Activated T-helper 17 cell treated with anti-CD3 and anti-CD28 coated beads, Interleukin-2, amount 50 U/mL, for 72 hours (primary cell): ENCODE measurements at regions not wholly inside any gene's neighbourhood (a gene's known extent, or its start where the extent isn't known, plus 50 kb on each side); places are given as distances from the start of the nearest gene placed in this dataset.

ENCODE experiments used
- ATAC-seq: fragments of 150-1000 bp; cut with Tn5 transposase; replicated peaks from 2 replicates; pipeline ENCODE4 v1.10.0; 2021; ENCODE audit warnings: mild to moderate bottlenecking, moderate library complexity
- H3K27ac Mint-ChIP-seq: one replicate; pipeline ENCODE4 v1.8.0; 2022; ENCODE audit warnings: mixed read lengths
- H3K27me3 Mint-ChIP-seq: one replicate; pipeline ENCODE4 v1.8.0; 2022; ENCODE audit warnings: mixed read lengths
- H3K36me3 Mint-ChIP-seq: one replicate; pipeline ENCODE4 v1.8.0; 2022; ENCODE audit warnings: low read depth, mild to moderate bottlenecking, mixed read lengths
- H3K4me1 Mint-ChIP-seq: one replicate; pipeline ENCODE4 v1.8.0; 2022; ENCODE audit warnings: mixed read lengths
- H3K4me3 Mint-ChIP-seq: one replicate; pipeline ENCODE4 v1.8.0; 2022; ENCODE audit warnings: mild to moderate bottlenecking, mixed read lengths
- H3K9me3 Mint-ChIP-seq: one replicate; pipeline ENCODE4 v1.8.0; 2022; ENCODE audit warnings: mixed read lengths

GRCh38 chr16:51801635-51802034 lies 650.6 kb upstream of the SALL1 start:
- H3K27me3 Mint-ChIP-seq, result no peaks in the 10 kb centered on the region
- H3K36me3 Mint-ChIP-seq, result no peaks in the 10 kb centered on the region
- H3K4me1 Mint-ChIP-seq, result no peaks in the 10 kb centered on the region
- no peak overlapping the region for H3K27ac Mint-ChIP-seq
- no peak overlapping the region for H3K4me3 Mint-ChIP-seq
- ATAC-seq, result no peak
- peaks cover 4% of the 10 kb centered on the region for H3K9me3 Mint-ChIP-seq

- H3K36me3 Mint-ChIP-seq, result no peaks in the 10 kb centered on the region
- no peak for ATAC-seq
- H3K4me3 Mint-ChIP-seq, result no peak overlapping the region
- H3K27me3 Mint-ChIP-seq, result no peaks in the 10 kb centered on the region
- peaks cover 4% of the 10 kb centered on the region for H3K9me3 Mint-ChIP-seq
- no peak overlapping the region for H3K27ac Mint-ChIP-seq
- H3K4me1 Mint-ChIP-seq, result no peaks in the 10 kb centered on the region
Observed at GRCh38 chr16:51797669-51798259, 646.7 kb upstream of the SALL1 start.

GRCh38 chr16:51779240-51779639 lies 628.2 kb upstream of the SALL1 start:
- no peaks in the 10 kb centered on the region for H3K27me3 Mint-ChIP-seq
- no peaks in the 10 kb centered on the region for H3K4me1 Mint-ChIP-seq
- no peak overlapping the region for H3K4me3 Mint-ChIP-seq
- no peak overlapping the region for H3K27ac Mint-ChIP-seq
- no peak for ATAC-seq
- no peaks in the 10 kb centered on the region for H3K36me3 Mint-ChIP-seq
- peaks cover 13% of the 10 kb centered on the region for H3K9me3 Mint-ChIP-seq

- no peak for ATAC-seq
- Mint-ChIP-seq H3K4me1 (no peaks in the 10 kb centered on the region), H3K36me3 (no peaks in the 10 kb centered on the region), H3K9me3 (peaks cover 6% of the 10 kb centered on the region), H3K4me3 (no peak overlapping the region), H3K27ac (no peak overlapping the region), H3K27me3 (no peaks in the 10 kb centered on the region)
Observed at GRCh38 chr16:51773071-51773890, 622.2 kb upstream of the SALL1 start.

- no peak overlapping the region for H3K4me3 Mint-ChIP-seq
- no peaks in the 10 kb centered on the region for H3K36me3 Mint-ChIP-seq
- H3K4me1 Mint-ChIP-seq, result no peaks in the 10 kb centered on the region
- peaks cover 10% of the 10 kb centered on the region for H3K9me3 Mint-ChIP-seq
- no peak overlapping the region for H3K27ac Mint-ChIP-seq
- peaks cover 3% of the 10 kb centered on the region for H3K27me3 Mint-ChIP-seq
- ATAC-seq, result no peak
Observed at GRCh38 chr16:51766739-51767138, 615.7 kb upstream of the SALL1 start.

GRCh38 chr16:51763072-51763661 lies 612.1 kb upstream of the SALL1 start:
- H3K9me3 Mint-ChIP-seq, result peaks cover 7% of the 10 kb centered on the region
- H3K4me3 Mint-ChIP-seq, result no peak overlapping the region
- no peaks in the 10 kb centered on the region for H3K36me3 Mint-ChIP-seq
- no peak for ATAC-seq
- H3K4me1 Mint-ChIP-seq, result no peaks in the 10 kb centered on the region
- H3K27ac Mint-ChIP-seq, result no peak overlapping the region
- peaks cover 3% of the 10 kb centered on the region for H3K27me3 Mint-ChIP-seq

- Mint-ChIP-seq H3K27ac (no peak overlapping the region), H3K4me3 (no peak overlapping the region), H3K9me3 (peaks cover 7% of the 10 kb centered on the region), H3K36me3 (no peaks in the 10 kb centered on the region), H3K4me1 (no peaks in the 10 kb centered on the region), H3K27me3 (peaks cover 3% of the 10 kb centered on the region)
- ATAC-seq, result peak; percentile 47
Observed at GRCh38 chr16:51762081-51762996, 611.3 kb upstream of the SALL1 start.

- no peaks in the 10 kb centered on the region for H3K36me3 Mint-ChIP-seq
- peaks cover 3% of the 10 kb centered on the region for H3K9me3 Mint-ChIP-seq
- H3K4me1 Mint-ChIP-seq, result no peaks in the 10 kb centered on the region
- no peak overlapping the region for H3K27ac Mint-ChIP-seq
- peaks cover 3% of the 10 kb centered on the region for H3K27me3 Mint-ChIP-seq
- no peak overlapping the region for H3K4me3 Mint-ChIP-seq
- ATAC-seq, result no peak
Observed at GRCh38 chr16:51761001-51761400, 609.9 kb upstream of the SALL1 start.

GRCh38 chr16:51759999-51760398 lies 608.9 kb upstream of the SALL1 start:
- peaks cover 3% of the 10 kb centered on the region for H3K9me3 Mint-ChIP-seq
- no peak overlapping the region for H3K27ac Mint-ChIP-seq
- no peak for ATAC-seq
- peaks cover 3% of the 10 kb centered on the region for H3K27me3 Mint-ChIP-seq
- H3K4me3 Mint-ChIP-seq, result no peak overlapping the region
- H3K36me3 Mint-ChIP-seq, result no peaks in the 10 kb centered on the region
- no peaks in the 10 kb centered on the region for H3K4me1 Mint-ChIP-seq

- Mint-ChIP-seq H3K4me3 (no peak overlapping the region), H3K9me3 (peaks cover 3% of the 10 kb centered on the region), H3K27me3 (peaks cover 3% of the 10 kb centered on the region), H3K27ac (no peak overlapping the region), H3K4me1 (no peaks in the 10 kb centered on the region), H3K36me3 (no peaks in the 10 kb centered on the region)
- ATAC-seq, result no peak
Observed at GRCh38 chr16:51759329-51759728, 608.3 kb upstream of the SALL1 start.

GRCh38 chr16:51757921-51758479 lies 606.9 kb upstream of the SALL1 start:
- H3K27me3 Mint-ChIP-seq, result peaks cover 3% of the 10 kb centered on the region
- H3K27ac Mint-ChIP-seq, result no peak overlapping the region
- no peaks in the 10 kb centered on the region for H3K4me1 Mint-ChIP-seq
- H3K36me3 Mint-ChIP-seq, result no peaks in the 10 kb centered on the region
- H3K9me3 Mint-ChIP-seq, result no peaks in the 10 kb centered on the region
- ATAC-seq, result no peak
- no peak overlapping the region for H3K4me3 Mint-ChIP-seq

GRCh38 chr16:51757505-51757904 lies 606.4 kb upstream of the SALL1 start:
- ATAC-seq, result no peak
- Mint-ChIP-seq H3K27ac (no peak overlapping the region), H3K27me3 (peaks cover 3% of the 10 kb centered on the region)

GRCh38 chr16:51757124-51757470 lies 606.0 kb upstream of the SALL1 start:
- Mint-ChIP-seq H3K27ac (no peak overlapping the region), H3K4me3 (no peak overlapping the region), H3K4me1 (no peaks in the 10 kb centered on the region), H3K36me3 (no peaks in the 10 kb centered on the region), H3K27me3 (peaks cover under 1% of the 10 kb centered on the region), H3K9me3 (no peaks in the 10 kb centered on the region)
- ATAC-seq, result no peak

More at GRCh38 chr16:51757505-51757904, 606.4 kb upstream of the SALL1 start:
- Mint-ChIP-seq H3K9me3 (no peaks in the 10 kb centered on the region), H3K4me1 (no peaks in the 10 kb centered on the region), H3K4me3 (no peak overlapping the region), H3K36me3 (no peaks in the 10 kb centered on the region)

GRCh38 chr16:51756447-51757123 lies 605.5 kb upstream of the SALL1 start:
- no peak for ATAC-seq
- Mint-ChIP-seq H3K27ac (no peak overlapping the region), H3K4me3 (no peak overlapping the region), H3K27me3 (no peaks in the 10 kb centered on the region), H3K9me3 (no peaks in the 10 kb centered on the region), H3K36me3 (no peaks in the 10 kb centered on the region), H3K4me1 (no peaks in the 10 kb centered on the region)
